IPS-11a (cell line): ENCODE measurements at regions not wholly inside any gene's neighbourhood (a gene's known extent, or its start where the extent isn't known, plus 50 kb on each side); places are given as distances from the start of the nearest gene placed in this dataset.

ENCODE experiments used
- H3K4me3 ChIP-seq: one replicate; pipeline ENCODE4 v1.5.1; 2013; ENCODE audit warnings: low read depth, low read length, control low read depth

DNA sequence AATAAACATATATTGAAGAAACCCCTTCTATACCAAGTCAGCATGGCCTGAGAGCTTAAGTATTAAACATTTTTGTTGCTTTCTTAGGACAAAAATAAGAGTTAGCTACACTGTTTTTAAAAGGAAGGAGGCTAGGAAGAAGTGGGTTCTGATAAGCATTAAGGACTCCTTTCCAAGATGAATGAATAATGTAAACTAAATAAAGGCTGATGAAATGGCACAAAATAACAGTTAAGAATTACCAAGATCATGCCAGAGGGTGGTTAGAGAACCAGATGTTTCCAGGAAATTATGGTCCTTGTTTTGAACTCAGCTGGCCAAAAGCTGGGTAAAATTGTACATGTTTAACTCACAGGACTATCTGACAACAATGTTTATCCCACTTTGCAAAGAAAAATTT lies 114.1 kb upstream of the ETS2 start:
- no peak overlapping the region for H3K4me3 ChIP-seq

DNA sequence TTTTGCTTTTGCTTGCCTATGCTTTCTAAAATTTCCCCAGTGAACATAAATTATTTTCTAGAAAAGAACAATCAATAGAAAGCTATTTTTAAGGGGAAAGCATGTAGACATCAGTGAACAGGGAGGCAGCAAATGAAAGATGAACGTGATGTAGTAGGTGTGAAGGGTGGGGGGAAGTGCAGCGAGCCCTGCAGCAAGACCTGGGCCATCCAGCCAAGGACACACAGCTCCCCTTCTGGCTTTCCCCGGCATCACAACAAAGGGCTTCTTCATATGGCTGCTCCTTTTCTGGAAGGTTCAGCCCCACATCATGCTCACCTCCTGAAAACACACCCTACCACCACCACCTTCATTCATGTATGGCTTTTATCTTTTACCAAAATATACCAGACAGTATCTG lies 109.2 kb upstream of the ETS2 start:
- no peak overlapping the region for H3K4me3 ChIP-seq

DNA sequence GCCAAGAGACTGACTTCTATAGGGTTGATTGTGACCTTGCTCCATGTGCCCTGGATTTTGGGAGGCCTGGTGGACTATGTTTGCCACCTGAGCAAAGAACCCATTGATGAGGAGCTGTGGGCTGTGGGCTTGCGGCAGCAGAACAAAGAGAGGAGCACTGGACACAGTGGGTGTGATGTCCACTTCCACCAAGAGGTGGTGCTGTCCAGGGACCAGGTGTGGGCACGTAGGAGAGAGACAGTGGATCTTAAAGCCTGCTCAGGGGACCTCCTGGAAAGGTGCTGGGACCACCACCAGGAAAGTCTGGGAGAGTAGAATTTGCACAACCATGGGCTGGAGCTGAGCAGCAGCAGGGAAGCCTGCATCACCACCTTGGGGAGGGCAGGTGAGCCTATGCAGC lies 106.7 kb upstream of the ETS2 start:
- H3K4me3 ChIP-seq, result no peak overlapping the region

DNA sequence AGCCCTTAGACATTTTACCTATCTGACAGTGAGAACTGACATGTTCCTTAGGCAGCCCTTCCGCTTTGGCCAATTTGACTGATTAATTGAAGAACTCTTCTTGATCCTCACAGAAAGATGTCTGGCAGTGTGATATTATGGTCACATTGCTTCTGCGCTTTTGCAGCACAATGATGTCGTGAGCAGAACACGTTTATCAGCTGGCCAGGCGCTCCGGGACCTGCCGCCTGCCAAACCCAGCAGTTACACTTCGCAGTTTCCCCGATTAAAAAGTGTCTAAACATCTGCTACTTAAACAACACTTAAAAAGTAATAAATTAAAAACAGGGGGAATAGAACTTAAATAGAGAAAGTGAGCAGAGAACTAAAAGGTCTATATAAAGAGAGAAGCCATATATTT lies 103.5 kb upstream of the ETS2 start:
- H3K4me3 ChIP-seq, result no peak overlapping the region

DNA sequence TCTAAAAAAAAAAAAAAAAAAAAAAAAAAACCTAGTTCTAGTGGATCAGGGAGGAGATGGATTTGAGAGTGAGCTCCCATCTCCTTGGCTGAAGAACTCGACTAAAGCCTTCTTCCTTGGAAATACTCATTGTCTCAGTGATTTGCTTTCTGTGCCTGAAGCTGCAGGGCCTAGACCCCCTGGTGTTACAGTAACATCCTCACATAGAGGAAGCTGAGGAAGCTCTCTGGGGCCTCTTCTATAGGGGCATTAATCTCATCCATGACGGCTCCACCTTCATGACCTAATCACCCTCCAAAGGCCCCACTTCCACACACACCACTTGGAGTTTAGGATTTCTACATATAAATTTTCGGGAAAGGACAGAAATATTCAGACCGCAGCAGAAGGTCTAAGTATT lies 95.9 kb upstream of the ETS2 start:
- no peak overlapping the region for H3K4me3 ChIP-seq

DNA sequence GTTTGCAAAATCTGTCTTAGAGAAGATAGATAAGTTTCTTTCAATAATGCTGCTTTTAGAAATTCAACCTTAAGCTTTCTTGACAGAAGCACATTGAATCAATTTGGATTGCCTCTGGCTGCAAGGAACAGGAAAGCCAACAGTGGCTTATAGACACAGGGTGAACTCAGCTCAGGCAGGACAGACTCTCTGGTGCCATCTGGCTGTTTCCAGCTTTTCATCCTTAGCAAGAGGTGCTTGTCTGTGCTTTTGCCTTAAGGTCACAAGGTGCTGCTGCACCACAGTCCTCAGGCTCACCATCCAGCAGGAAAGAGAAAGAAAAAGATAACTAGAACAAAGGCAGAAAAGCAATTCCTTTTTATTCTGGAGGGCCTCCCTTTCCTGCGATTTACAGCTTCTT lies 93.7 kb upstream of the ETS2 start:
- no peak overlapping the region for H3K4me3 ChIP-seq

DNA sequence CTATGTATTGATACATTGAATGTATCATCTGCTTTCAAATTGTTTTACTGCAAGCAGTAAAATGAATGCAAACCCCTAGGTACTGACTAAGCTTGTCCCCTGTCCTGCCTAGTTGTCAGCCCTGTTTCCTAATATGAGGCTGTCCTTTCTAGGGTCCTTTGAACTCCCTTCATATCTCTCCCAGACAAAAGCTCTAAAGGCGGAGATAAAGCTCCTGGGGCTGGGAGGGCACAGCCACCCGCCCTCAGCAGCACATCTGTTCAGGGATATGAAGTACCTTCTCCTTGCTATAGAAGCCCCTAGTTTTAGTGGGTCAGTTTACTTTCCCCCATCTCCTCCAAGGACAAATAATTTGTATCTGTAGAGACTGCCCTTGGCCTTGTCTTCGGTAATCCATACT lies 93.1 kb upstream of the ETS2 start:
- no peak overlapping the region for H3K4me3 ChIP-seq

DNA sequence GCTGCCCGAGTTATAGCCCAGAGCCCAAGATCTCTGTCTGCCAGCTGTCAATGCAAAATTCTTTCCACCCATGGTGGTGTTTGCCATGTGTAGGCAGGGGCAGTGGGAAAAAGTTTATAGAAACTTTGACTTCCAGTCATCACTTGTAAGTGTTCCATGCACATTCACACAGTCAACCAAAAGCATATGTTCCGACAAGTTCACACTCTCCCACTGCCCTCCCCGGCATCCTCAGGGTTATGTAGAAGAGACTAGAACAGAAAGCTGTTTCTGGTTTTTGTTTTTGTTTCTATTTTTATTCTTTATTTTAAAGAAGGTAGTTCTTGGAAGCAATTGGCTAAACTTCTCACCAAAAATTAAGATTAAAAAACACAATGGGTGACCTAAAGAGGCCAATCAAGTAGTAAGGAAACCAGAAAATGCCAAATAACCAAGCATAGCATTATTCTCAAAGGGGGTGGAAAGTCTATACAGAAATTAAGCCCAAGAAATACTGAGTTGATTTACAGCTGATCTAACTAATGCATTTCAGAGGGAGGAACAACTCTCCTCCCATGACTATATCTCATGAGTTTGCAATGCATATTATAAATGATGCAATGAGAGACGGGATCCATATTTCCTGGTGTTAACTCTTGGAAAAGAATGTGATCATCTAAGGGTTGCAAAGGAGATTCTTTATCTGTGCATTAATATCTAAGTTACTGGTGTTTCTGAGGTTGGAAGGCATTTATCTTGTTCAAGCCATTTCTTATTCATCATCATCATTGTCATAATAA lies 91.5 kb upstream of the ETS2 start:
- H3K4me3 ChIP-seq, result no peak overlapping the region

DNA sequence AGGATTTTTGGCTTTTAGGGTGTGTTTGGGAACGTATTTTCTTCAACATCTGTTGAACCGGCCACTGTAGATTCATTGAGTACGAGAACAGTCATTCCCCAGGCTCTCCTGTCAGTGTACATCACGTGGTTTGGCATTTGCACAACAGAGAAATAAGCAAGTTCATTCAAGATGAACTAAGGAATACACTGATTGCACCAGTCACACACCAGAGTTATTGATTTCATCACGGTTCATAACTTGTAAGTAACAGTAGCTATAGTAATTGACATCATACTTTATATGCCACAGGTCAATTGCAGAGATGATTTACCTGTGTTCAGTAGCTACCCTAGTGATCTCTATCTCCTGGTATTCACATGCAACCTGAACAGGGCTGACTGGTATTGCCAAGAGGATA lies 90.7 kb upstream of the ETS2 start:
- H3K4me3 ChIP-seq, result no peak overlapping the region

DNA sequence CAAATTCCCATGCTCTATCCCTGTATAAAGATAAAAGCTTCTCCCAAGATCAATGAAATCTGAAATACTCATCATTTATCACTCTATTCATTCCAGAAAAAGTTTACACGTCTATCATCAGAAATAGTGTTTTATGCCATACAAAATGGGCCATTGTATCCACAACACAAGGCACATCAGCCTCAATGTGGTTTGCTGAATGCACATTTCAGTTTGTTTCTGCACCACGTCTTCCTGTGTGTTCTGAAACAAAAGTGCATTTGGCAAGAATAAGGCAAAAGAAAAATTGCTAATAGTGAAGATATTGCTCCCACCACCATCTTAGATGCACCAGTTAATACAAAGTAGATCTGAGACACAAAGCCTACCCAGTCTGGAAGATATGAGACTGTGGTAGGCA lies 89.6 kb upstream of the ETS2 start:
- H3K4me3 ChIP-seq, result no peak overlapping the region

DNA sequence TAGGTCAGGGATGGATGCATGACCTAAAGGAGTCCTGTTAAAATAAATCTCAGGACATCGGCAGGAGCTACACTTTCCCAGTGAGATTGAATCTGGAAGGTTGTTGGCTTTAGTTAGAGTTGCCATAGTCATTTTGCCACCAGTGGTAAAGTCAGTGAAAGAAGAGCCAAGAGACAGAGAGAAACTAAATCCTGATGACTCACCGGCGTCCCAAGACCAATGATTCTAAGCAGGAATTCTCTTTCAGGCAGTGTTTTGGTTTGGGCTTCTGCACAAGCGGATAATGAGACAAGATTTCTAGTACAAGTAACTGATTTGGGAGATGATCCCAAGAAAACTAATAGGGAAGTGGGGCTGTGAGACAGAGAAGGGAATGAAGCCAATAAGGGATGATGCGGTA lies 88.8 kb upstream of the ETS2 start:
- no peak overlapping the region for H3K4me3 ChIP-seq

DNA sequence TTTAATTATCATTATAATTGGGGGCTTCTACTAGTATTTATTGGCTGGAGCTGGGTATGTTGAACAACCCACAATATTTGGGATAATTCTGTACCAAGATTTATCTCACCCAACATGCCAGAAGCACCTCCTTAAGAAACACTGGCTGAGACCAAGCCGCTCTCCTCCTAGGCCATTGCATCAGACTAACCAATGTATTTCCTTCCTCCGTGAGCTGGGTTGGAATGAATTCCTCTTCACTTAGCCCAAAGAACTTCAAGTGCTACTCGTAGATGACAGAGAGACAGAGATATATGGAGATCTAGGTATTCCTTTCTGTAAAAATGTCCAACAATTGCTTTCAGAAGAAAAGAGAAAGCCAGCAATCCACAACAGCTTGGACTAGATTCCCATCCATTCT lies 87.2 kb upstream of the ETS2 start:
- H3K4me3 ChIP-seq, result no peak overlapping the region

DNA sequence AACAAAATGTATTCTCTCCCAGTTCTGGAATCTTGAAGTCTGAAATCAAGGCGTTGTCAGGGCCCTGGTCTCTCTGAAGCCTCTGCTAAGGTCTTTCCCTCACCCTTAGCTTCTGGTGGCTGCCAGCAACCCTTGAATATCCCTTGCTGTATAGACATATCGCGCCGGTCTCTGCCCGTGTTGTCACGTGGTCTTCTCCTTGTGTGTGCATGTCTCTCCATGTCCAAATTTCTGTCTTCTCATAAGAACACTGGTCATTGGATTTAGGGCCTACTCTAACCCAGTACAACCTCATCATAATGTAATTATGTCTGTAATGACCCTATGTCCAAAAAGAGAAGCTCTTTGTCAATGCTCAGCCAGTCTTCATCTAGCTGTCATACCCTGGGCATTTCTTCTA lies 85.7 kb upstream of the ETS2 start:
- no peak overlapping the region for H3K4me3 ChIP-seq

DNA sequence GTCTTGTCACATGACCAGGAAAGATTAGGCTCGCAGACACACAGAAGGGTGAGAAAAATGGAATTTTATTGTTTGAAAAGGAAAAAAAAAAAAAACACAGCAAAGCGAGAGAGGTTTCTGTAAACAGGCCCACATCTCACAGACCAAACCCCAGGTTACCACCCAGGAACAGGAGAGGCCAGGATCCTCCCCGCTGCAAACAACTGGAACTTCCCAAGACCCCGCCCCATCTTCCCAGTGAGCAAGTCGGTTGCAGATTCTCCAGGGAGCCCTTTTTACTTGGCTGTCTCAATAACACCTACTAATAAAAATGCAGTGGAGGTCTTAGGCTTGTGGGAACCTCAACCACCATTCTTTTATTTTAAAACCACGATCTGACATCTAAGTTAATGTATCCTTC lies 84.7 kb upstream of the ETS2 start:
- no peak overlapping the region for H3K4me3 ChIP-seq

DNA sequence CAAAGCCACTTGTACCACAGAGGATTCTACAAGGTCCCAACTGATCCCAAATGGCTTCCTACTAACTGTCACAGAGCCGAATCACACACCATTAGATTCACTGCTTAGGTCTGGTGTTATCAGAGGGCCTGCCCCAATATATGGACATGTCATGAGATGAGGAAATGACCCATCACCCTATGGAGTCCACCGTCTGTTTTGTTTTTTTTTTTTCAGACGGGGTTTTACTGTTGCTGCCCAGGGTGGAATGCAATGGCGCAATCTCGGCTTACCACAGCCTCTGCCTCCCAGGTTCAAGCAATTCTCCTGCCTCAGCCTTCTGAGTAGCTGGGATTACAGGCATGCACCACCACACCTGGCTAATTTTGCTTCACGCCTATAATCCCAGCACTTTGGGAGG lies 83.8 kb upstream of the ETS2 start:
- H3K4me3 ChIP-seq, result no peak overlapping the region

DNA sequence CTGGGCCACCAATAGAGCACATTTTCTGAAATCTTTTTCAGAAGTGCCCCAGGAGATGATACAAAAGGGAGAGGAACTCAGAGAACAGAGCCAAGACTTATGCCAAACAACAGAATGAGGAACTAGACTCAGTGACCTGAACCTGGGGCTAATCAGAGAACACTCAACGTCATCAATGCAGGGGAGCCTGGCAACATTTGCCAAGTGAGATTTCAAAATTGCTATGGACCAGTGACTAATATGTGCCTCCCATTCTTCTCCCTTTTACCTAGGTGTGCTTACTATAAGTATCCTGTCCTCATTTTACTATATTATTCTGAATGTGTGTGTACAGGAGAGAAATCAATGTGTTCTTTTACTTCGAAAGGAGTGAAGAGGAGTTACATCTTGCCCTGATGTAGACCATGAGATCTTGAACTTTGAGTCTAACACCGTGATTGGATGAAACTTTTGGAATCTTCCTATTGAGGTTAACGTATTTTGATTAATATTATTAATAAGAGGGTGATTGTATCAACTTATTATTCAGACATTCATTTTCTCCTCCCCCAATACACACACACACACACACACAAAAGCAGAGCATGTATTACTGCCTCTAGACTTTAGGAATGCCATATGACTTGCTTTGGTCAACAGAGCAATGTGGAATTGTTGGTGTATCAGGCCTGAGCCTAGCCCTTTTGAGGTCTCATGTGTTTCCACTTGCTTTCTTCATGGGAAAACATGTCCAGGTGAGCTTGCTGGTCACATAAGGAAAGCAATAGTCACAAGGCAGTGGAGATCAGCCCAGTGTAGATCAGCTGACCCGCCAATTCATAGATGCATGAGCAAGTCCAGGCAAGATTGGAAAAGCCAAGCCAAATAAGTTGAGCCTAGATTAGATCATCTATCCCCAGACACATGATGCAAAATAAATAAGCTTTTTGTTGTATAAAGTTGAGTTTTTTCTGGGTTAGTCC lies 80.3 kb upstream of the ETS2 start:
- no peak overlapping the region for H3K4me3 ChIP-seq

DNA sequence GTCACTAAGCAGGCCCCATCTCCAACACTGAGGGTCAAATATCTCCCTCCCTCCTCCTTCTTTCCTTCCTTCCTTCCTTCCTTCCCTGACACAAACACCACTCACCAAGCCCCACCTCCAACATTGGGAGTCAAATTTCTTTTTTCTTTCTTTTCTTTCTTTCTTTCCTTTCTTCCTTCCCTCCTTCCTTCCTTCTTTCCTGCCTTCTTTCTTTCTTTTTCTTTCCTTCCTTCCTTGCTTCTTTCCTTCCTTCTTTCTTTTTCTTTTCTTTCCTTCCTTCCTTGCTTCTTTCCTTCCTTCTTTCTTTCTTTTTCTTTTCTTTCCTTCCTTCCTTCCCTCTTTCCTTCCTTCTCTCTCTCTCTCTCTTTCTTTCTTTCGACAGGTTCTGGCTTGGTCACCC lies 79.2 kb upstream of the ETS2 start:
- no peak overlapping the region for H3K4me3 ChIP-seq

DNA sequence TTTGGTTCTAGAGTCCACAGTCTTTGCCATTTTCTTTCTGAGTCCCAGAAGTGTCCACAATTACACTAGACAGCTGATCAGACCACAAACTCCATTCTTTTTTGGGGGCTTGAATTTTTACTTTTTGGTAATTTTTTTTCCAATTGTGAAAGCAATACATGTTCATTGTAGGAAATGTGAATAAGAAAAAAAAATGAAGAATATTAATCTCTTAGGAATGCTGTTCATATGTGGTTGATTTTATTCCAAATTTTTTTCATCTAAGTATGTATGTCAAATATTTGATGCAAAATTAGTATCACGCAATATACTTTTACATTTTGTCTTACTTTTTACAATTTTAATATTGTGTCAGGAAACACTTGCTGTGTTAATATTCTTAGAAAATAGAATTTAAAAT lies 76.4 kb upstream of the ETS2 start:
- no peak overlapping the region for H3K4me3 ChIP-seq

DNA sequence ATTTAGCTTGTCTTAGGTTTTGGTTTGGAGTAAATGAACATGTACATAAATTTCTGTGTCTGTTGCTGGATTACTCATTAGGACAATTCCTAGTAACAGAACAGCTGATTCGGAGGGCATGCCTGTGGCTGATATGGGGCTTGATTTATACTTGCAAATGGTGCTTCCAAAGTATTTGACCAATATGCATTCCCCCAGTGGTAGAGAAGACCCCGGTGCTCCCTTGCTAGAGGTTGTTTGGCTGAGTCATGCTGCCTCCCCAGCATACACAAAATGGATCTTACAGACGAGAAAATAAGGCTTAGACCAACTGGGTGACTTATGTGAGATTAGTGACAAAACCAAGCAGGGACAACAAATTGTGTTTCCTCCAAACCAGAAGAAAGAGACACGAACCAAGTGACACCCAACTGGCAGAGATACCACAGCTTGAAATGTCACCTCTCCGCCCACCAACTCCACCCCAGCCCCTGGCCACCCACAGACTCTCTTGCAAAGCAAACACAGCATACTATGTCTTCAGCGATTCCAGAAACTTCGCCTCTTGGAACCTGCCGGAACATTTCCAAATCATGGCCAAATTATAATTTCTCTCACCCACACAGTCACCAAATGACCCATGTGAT lies 75.9 kb upstream of the ETS2 start:
- H3K4me3 ChIP-seq, result no peak overlapping the region

DNA sequence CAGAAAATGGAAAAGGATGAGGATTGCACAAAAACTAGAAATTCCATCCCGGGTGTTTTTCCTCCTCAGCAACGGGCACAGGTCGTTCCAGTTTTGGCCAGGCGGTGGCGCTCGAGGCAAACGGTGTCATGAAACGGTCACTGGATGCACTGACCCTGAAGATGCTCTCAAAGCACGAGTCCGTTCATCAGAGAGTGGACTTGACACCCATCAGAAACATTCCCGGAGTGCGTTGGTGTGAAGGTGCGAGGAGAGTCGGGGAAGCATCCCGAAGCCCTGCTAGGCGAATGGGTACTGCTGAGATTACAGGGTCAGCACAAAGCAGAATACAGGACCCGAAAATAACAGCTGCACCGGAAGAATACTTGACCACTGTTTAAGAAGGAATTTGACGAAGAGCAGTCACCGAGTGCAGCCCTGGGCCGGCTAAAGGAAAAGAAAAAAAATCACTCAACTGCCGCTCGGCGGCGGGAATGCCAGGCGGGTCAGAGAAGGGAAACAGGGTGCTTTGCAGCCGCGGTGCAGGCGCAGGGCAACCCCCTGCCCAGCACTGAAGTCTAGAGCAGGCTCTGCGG lies 71.7 kb upstream of the ETS2 start:
- H3K4me3 ChIP-seq, result peak overlapping the region; percentile 27

DNA sequence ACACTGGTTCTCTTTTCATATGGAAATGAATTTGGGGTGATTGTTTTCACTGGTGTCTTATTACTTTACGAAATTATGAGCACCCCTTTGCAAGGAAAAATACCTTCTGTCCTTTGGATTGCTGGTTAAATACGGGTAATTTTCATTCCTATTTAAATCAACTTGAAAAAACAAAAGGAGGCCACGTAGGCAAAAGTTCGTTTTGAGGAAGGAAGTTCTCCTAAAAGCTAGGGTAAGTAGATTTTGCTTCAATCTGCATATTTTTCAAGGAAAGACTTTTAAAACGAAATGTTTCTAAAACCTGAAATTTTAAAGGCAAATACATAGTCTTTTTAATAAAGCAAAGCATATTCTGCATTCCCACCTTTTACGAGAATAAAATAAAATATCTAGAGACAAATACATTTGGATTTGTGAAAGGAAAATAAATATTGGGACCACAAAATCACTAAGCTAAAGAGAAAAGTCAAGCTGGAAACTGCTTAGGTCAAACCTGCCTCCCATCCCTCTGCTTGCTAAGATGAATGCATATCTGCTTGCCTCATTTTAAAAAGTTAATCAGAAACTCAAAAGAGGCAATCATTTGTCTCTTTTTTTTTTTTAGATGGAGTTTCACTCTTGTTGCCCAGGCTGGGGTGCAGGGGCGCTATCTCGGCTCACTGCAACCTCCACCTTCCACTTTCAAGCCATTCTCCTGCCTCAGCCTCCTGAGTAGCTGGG lies 70.9 kb upstream of the ETS2 start:
- H3K4me3 ChIP-seq, result no peak overlapping the region
